HG02763 (cell line): ENCODE measurements at regions not wholly inside any gene's neighbourhood (a gene's known extent, or its start where the extent isn't known, plus 50 kb on each side); places are given as distances from the start of the nearest gene placed in this dataset.
"Not testable (repeated sequence)": the region's sequence is repeated elsewhere in the genome, so short reads cannot be mapped to it uniquely, and the experiment has no call there.

Experiments used
- ATAC-seq: cut with Tn5 transposase; IDR thresholded peaks from one replicate; pipeline ENCODE4 v1.9.1; 2021; ENCODE audit warnings: mild to moderate bottlenecking, moderate library complexity; ENCODE audit not compliant: unreplicated experiment

GRCh38 chr7:46764100-46764936, 817.6 kb downstream of the TNS3 start:
- no peak for ATAC-seq

GRCh38 chr7:46763344-46763743, 818.6 kb downstream of the TNS3 start:
- ATAC-seq: no peak

- ATAC-seq: no peak
Observed at GRCh38 chr7:46759711-46760480, 822.0 kb downstream of the TNS3 start.

DNA sequence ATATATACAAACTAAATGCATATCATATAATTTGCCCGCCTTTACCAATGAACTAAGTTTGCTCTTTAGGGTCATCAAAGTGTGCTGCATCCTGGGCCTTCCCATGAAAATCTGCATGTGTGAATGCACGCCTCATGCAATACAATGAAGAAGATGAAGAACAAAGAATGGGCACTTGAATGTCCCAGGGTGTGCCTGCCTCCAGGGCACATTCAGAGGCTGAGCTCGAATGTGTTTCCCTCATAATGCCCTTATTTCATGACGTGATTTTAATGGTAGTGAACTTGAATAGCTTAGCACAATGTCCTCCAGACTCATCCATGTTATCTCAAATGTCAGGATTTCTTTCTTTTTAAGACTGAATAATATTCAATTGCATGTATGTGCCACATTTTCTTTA, 824.9 kb downstream of the TNS3 start:
- ATAC-seq: no peak

DNA sequence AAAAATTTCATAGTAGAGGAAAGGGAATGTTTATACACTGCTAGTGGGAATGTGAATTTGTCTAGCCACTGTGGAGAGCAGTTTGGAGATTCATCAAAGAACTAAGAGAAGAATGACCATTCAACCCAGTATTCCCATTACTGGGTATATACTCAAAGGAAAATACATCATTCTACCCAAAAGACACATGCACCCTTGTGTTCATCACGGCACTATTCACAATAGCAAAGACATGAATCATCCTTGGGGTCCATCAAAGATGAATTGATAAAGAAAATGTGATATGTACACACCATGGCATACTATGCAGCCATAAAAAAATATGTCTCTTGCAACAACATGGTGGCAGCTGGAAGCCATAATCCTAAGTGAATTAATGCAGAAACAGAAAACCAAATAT, 825.7 kb downstream of the TNS3 start:
- ATAC-seq: no peak

DNA sequence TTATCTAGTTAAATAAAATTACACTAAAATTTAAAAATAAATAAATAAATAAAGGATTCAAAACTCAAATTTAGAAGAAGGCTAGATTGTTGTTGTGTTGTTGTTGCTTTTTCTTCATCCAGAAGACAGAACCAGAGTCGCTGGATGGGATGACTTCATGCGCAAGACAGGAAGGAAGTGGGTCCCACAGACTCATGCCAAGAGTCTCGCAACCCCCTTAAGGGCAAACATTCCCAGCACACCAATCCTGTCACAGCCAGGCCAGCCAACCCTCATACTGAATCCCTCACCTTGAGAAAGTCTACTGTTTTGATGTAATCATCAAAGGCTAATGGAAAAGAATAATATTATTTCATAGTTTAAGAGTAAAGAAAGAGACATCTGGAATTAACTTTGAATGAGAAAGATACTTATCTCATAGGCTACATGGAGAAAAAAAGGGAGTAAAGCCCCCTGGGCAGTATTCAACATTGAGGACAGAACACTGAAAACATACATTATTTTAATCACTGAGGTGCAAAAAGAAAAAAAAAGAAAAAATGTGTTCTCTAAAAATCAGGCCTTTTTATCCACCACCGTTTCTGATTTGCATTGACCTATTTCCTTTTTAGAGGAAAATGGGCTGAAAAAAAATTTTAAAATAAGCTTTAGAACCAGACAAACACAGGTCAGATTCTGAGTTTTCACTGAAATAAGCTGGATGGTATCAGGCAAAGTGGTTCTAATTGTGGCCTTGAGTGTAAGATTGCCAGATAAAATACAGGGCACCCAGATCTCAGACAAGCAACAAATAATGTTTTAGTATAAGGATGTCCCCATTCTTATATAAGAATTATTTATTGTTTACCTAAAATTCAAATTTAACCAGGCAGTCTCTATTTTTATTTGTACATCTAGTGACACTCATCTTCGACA, 826.5 kb downstream of the TNS3 start:
- no peak for ATAC-seq

DNA sequence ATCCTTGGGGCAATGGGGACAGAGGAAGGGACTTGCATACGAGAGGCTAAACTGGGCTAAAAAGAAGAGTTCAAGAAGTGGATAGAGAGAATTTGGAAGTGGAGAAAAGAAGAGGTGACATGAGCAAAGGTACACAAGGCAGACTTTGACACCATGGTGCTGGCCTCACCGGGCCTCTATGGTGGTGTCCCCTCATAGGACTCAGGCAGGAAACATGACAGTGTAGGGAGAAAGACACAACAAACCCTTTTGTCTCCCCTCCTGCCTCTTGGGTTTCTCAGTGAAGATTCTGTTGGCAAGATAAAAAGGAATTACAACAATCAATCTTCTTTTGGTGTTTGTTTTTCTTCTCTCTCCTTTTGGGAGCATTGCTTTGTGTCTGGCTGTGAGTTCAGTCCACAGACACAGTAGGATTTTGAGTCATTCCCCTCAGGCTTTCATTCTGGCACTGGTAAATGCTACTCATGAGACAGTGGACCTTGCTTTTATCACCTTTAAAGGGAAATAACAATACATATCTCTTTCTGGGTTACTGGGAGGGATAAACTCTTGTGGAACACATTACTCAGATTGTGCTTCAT, 827.7 kb downstream of the TNS3 start:
- no peak for ATAC-seq

- no peak for ATAC-seq
Observed at GRCh38 chr7:46753662-46754061, 828.2 kb downstream of the TNS3 start.

- ATAC-seq: no peak
Observed at GRCh38 chr7:46752881-46753366, 829.0 kb downstream of the TNS3 start.

GRCh38 chr7:46751927-46752723, 829.8 kb downstream of the TNS3 start:
- ATAC-seq: not testable (repeated sequence)

- ATAC-seq: no peak
Observed at GRCh38 chr7:46751471-46751870, 830.4 kb upstream of the IGFBP3 start.

- ATAC-seq: no peak
Observed at GRCh38 chr7:46750321-46750865, 829.3 kb upstream of the IGFBP3 start.

DNA sequence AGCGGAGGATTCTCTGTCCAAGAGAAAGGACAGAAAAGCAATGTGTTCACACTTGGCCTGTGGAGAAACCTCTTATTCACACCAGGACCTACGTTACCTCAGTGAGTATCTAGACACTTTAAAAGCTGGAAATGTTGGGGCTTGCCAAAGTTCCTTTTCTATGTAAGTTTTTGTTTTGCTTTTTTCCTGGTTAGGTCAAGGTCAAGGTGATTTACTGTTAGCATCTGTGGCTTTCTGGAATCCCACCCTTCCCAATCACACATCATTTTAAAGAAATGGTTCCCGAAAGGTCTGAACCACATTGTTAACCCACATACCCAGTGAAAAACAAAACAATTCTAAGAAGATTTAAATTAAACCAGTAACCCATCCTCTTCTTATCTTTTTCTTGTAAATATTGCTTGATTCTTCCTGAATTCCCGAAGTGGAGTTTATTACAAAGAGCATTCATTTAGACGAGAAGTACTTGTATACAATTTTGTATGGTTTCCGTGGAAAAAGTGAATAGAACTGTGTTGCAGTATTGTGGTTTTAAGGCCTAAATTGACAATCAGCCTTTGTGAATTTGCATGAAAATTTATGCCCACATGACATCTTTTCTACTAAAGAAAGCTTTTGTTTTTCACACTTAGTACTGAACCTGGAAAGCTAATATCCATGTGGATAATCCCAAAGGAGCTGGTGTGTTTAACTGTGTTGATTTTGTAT, 827.0 kb upstream of the IGFBP3 start:
- ATAC-seq: no peak

DNA sequence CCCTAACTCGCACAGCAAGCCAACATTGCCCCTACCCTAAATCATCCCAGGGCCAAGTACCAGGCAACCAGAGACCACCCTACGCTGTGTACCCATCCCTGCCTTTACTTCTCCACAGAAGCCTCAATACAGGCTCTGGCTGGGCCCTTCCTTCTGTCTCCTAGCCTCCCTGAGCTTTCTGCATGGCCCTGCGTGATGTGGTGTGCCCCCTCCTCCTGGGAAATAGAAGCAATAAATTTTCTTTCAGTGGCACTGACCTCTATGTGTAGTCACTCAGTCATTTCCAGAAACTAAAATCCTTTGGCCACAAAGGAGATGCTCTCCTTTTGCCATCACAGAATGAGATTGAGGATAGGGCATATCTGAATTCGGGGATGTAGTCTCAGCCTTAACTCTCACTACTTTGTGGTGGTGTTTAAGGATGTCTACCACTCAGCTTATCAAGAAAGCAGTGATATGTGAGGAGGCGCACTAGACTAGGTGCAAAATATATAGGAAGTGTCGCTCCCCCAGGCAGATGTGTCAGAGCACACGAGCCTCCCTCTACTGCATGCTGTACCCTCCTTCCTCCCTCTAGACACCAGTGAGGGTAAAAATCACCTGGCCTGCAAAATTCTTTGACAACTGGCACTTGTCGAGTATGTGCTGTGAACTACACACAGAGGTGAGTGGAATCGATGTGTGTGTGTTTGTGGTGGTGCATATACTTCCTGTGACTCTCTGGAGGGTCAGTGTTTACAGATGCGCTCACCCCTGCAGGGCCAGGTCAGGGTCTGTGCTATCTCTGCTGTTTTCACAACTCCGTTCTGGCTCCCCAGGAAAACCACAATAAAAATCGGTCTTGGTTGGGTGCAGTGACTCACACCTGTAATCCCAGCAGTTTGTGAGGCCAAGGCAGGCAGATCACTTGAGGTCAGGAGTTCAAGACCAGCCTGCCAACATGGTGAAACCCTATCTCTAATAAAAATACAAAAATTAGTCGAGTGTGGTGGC, 825.9 kb upstream of the IGFBP3 start:
- ATAC-seq: no peak

DNA sequence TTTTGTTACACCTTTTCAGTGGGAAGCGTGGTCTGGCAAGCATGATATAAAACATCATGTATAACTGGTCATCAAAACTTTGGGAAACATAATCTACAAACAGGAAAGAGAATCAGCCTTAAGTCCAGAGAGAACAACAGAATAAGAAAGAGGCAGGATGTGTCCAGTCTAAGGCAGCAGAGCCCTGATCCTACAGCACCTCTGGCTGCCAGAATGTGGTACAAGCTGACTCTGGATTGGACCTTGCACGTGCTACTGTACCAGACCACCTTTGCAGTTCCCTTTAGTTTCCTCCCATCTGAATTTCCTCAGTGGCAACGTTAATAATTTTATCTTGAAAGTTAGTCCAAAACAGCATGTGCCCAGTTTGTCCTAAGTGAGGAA, 824.6 kb upstream of the IGFBP3 start:
- ATAC-seq: no peak

GRCh38 chr7:46744957-46745706, 824.1 kb upstream of the IGFBP3 start:
- ATAC-seq: no peak

GRCh38 chr7:46742601-46743000, 821.5 kb upstream of the IGFBP3 start:
- ATAC-seq: no peak
